ENCODE measurements at regions not wholly inside any gene's neighbourhood (a gene's known extent, or its start where the extent isn't known, plus 50 kb on each side); places are given as distances from the start of the nearest gene placed in this dataset.
"Not testable (repeated sequence)": the region's sequence is repeated elsewhere in the genome, so short reads cannot be mapped to it uniquely, and the experiment has no call there.

- Mint-ChIP-seq H3K27ac (no peak overlapping the region), H3K9me3 (no peaks in the 10 kb centered on the region), H3K36me3 (no peaks in the 10 kb centered on the region), H3K4me3 (no peak overlapping the region), H3K4me1 (peaks cover 5% of the 10 kb centered on the region)
- DNase-seq (ENCODE audit: low spot score in 2 of 2), result no peak
- no peak for ATAC-seq
Measured at GRCh38 chr7:159205833-159206232, 61.2 kb upstream of the VIPR2 start.

- no peak for ATAC-seq
- DNase-seq (ENCODE audit: low spot score in 2 of 2), result no peak
- H3K9me3 Mint-ChIP-seq, result no peaks in the 10 kb centered on the region
- H3K4me1 Mint-ChIP-seq, result no peaks in the 10 kb centered on the region
- H3K36me3 Mint-ChIP-seq, result no peaks in the 10 kb centered on the region
- no peak overlapping the region for H3K27ac Mint-ChIP-seq
- no peak overlapping the region for H3K4me3 Mint-ChIP-seq
Measured at GRCh38 chr7:159204664-159205063, 60.0 kb upstream of the VIPR2 start.

GRCh38 chr7:159203253-159203652 is 58.6 kb upstream of the VIPR2 start:
- not testable (repeated sequence) for H3K27ac Mint-ChIP-seq; H3K36me3 Mint-ChIP-seq; ATAC-seq; H3K4me3 Mint-ChIP-seq; H3K9me3 Mint-ChIP-seq; DNase-seq (ENCODE audit: low spot score in 2 of 2)
- peaks cover 11% of the 10 kb centered on the region for H3K4me1 Mint-ChIP-seq

GRCh38 chr7:159201722-159202330 is 57.2 kb upstream of the VIPR2 start:
- Mint-ChIP-seq H3K27ac (peak overlapping the region; percentile 32), H3K4me3 (no peak overlapping the region), H3K4me1 (peaks cover 26% of the 10 kb centered on the region)

GRCh38 chr7:159200421-159200820 is 55.8 kb upstream of the VIPR2 start:
- H3K36me3 Mint-ChIP-seq, result peaks cover 4% of the 10 kb centered on the region
- no peak overlapping the region for H3K27ac Mint-ChIP-seq
- DNase-seq (ENCODE audit: low spot score in 2 of 2) (no peak), ATAC-seq (no peak)
- no peak overlapping the region for H3K4me3 Mint-ChIP-seq
- H3K9me3 Mint-ChIP-seq, result no peaks in the 10 kb centered on the region
- peaks cover 31% of the 10 kb centered on the region for H3K4me1 Mint-ChIP-seq

More at GRCh38 chr7:159201722-159202330, 57.2 kb upstream of the VIPR2 start:
- Mint-ChIP-seq H3K9me3 (no peaks in the 10 kb centered on the region), H3K36me3 (peaks cover 4% of the 10 kb centered on the region)
- no peak for DNase-seq (ENCODE audit: low spot score in 2 of 2)
- no peak for ATAC-seq

GRCh38 chr7:159198016-159198724 is 53.5 kb upstream of the VIPR2 start:
- peaks cover 4% of the 10 kb centered on the region for H3K36me3 Mint-ChIP-seq
- ATAC-seq (peak; percentile 66), DNase-seq (ENCODE audit: low spot score in 2 of 2) (no peak)
- H3K4me3 Mint-ChIP-seq, result peak overlapping the region; percentile 78
- H3K4me1 Mint-ChIP-seq, result peaks cover 49% of the 10 kb centered on the region
- no peaks in the 10 kb centered on the region for H3K9me3 Mint-ChIP-seq
- peak overlapping the region; percentile 93 for H3K27ac Mint-ChIP-seq

- ATAC-seq, result peak; percentile 94
- peak overlapping the region; percentile 93 for H3K27ac Mint-ChIP-seq
- peaks cover 54% of the 10 kb centered on the region for H3K4me1 Mint-ChIP-seq
- peaks cover 4% of the 10 kb centered on the region for H3K36me3 Mint-ChIP-seq
- peak; percentile 17 to 67 for DNase-seq (ENCODE audit: low spot score in 2 of 2)
- peak overlapping the region; percentile 78 for H3K4me3 Mint-ChIP-seq
- H3K9me3 Mint-ChIP-seq, result no peaks in the 10 kb centered on the region
Measured at GRCh38 chr7:159197066-159197975, 52.7 kb upstream of the VIPR2 start.

GRCh38 chr7:159196584-159196983 is 51.9 kb upstream of the VIPR2 start:
- H3K9me3 Mint-ChIP-seq, result no peaks in the 10 kb centered on the region
- ATAC-seq (no peak), DNase-seq (ENCODE audit: low spot score in 2 of 2) (no peak)
- H3K4me3 Mint-ChIP-seq, result peak overlapping the region; percentile 78
- peak overlapping the region; percentile 93 for H3K27ac Mint-ChIP-seq
- H3K4me1 Mint-ChIP-seq, result peaks cover 62% of the 10 kb centered on the region
- H3K36me3 Mint-ChIP-seq, result peaks cover 4% of the 10 kb centered on the region

- no peaks in the 10 kb centered on the region for H3K9me3 Mint-ChIP-seq
- DNase-seq (ENCODE audit: low spot score in 2 of 2), result no peak
- peaks cover 62% of the 10 kb centered on the region for H3K4me1 Mint-ChIP-seq
- H3K4me3 Mint-ChIP-seq, result no peak overlapping the region
- peak; percentile 52 for ATAC-seq
- H3K36me3 Mint-ChIP-seq, result peaks cover 4% of the 10 kb centered on the region
- peak overlapping the region; percentile 9 for H3K27ac Mint-ChIP-seq
Measured at GRCh38 chr7:159195946-159196345, 51.3 kb upstream of the VIPR2 start.

Measured in stimulated activated effector memory CD8-positive, alpha-beta T cell treated with anti-CD3 and anti-CD28 coated beads, Interleukin-12 subunit alpha, Interleukin-12 subunit beta, amount 100 ng/mL, for 72 hours (primary cell).